LoVo (cell line): ENCODE measurements at regions not wholly inside any gene's neighbourhood (a gene's known extent, or its start where the extent isn't known, plus 50 kb on each side); places are given as distances from the start of the nearest gene placed in this dataset.
A peak's percentile ranks its signal among the peaks of the same experiment; 100 is the strongest.

ENCODE experiments used
- DNase-seq: peaks from one replicate; pipeline ENCODE4 v3.0.0-alpha.2; 2016; ENCODE audit warnings: low spot score

DNA sequence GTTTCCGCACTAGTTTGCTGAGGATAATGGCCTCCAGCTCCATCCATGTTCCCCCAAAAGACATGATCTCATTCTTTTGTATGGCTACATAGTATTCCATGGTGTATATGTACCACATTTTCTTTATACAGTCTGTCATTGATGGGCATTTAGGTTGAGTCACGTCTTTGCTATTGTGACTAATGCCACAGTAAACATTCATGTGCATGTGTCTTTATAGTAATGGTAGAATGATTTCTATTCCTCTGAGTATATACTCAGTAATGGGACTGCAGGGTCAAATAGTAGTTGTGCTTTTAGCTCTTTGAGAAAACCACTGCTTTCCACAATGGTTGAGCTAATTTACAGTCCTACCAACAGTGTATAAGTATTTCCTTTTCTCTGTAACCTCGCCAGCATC, 78.3 kb upstream of the BCL9 start:
- no peak for DNase-seq

GRCh38 chr1:147466543-147466942, 74.8 kb upstream of the BCL9 start:
- DNase-seq: no peak

- no peak for DNase-seq
Observed at GRCh38 chr1:147470079-147470478, 71.2 kb upstream of the BCL9 start.

GRCh38 chr1:147472489-147472888, 68.8 kb upstream of the BCL9 start:
- no peak for DNase-seq

- no peak for DNase-seq
Observed at GRCh38 chr1:147472966-147473732, 68.2 kb upstream of the BCL9 start.

GRCh38 chr1:147473733-147474049, 67.6 kb upstream of the BCL9 start:
- DNase-seq: no peak

DNA sequence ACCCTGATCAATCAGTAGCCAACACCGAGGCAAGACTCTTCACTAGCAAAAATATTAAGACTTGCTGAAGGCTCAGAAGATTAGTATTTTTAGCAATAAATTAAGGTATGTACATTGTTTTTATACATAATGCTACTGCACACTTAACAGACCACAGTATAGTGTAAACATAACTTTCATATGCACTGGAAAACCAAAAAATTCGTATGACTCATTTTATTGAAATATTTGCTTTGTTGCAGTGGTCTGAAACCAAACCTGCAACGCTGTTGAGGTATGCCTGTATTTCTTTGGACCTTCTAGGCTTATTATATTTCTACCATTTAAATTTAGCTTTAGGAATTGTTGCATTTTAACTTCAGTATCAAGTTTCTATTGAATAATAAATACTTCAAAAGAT, 65.8 kb upstream of the BCL9 start:
- peak; percentile 7 for DNase-seq

DNA sequence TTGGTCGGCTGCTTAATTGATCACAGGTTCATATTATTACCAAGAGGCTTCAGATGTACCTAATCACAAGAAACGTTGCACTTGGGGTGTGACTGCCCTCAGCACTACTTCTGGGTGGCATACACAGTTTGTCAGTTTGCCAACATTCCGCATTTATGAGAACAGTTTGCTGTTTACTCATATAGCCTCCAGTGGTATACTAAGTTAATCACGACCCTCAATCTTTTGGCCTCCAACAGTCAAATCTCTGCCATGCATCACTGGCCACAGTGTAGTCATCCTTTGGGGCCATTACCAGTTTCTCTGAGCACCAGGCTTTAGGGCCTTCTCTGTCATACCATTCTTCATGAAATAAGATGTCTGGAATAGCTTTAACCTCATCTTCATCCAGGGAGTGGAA, 62.8 kb upstream of the BCL9 start:
- no peak for DNase-seq

GRCh38 chr1:147479864-147480564, 61.3 kb upstream of the BCL9 start:
- DNase-seq: no peak

DNA sequence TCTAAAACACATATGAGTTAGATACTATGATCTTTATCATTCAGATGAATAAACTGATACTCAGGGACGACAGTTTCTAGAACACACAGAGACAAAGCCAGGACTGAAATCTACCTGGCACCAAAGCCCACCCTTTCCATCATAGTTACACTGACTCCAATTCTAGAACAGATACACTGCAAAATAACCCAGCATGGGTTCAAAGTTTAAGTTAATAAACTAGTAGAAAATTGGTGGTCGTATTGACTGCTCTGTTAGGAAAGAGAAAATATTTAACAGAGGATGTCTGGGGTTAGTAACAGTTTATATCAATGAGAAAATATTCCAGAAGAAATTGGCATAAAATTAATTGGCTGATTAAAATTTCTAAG, 60.8 kb upstream of the BCL9 start:
- DNase-seq: no peak

GRCh38 chr1:147486876-147487656, 54.2 kb upstream of the BCL9 start:
- DNase-seq: no peak

DNA sequence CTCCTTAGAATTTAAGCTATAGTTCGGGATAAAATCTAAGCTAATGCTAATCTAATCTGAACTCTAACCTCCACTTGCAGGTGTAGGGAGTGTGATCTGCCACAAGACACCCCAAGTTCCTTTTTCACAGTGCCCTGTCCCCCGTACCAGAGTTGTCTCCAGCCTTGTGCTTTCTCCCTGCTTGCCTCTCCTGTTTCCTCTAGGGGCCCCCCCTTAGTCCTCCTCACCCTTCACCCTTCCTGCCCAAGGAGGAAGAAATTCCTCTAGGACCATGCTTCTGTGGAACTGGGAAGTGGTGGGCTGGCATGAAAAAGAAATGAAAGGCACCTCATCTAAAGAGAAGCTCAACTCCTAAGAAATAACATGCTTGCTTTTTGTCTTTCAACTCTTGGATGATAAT, 50.2 kb upstream of the BCL9 start:
- no peak for DNase-seq
